Cerebellar cortex (tissue), 1 donor: ENCODE measurements at regions not wholly inside any gene's neighbourhood (a gene's known extent, or its start where the extent isn't known, plus 50 kb on each side); places are given as distances from the start of the nearest gene placed in this dataset.

Experiments used
- DNase-seq: peaks from one replicate; pipeline ENCODE4 v3.0.0-alpha.2; 2015; ENCODE audit warnings: low spot score

- no peak for DNase-seq
Measured at GRCh38 chr3:176932433-176932832, 264.8 kb downstream of the TBL1XR1 start.

- DNase-seq: no peak
Measured at GRCh38 chr3:176931991-176932390, 265.3 kb downstream of the TBL1XR1 start.

GRCh38 chr3:176930942-176931341 lies 266.3 kb downstream of the TBL1XR1 start:
- no peak for DNase-seq

- DNase-seq: no peak
Measured at GRCh38 chr3:176928582-176928931, 268.7 kb downstream of the TBL1XR1 start.

GRCh38 chr3:176927706-176928581 lies 269.3 kb downstream of the TBL1XR1 start:
- DNase-seq: no peak

GRCh38 chr3:176927280-176927679 lies 270.0 kb downstream of the TBL1XR1 start:
- no peak for DNase-seq

- no peak for DNase-seq
Measured at GRCh38 chr3:176926688-176927087, 270.6 kb downstream of the TBL1XR1 start.

GRCh38 chr3:176926034-176926433 lies 271.2 kb downstream of the TBL1XR1 start:
- DNase-seq: no peak

GRCh38 chr3:176920766-176921160 lies 276.5 kb downstream of the TBL1XR1 start:
- peak; percentile 40 for DNase-seq

GRCh38 chr3:176919836-176920765 lies 277.2 kb downstream of the TBL1XR1 start:
- DNase-seq: no peak

- no peak for DNase-seq
Measured at GRCh38 chr3:176916777-176917176, 280.5 kb downstream of the TBL1XR1 start.

GRCh38 chr3:176914764-176915163 lies 282.5 kb downstream of the TBL1XR1 start:
- no peak for DNase-seq

GRCh38 chr3:176911579-176911978 lies 285.7 kb downstream of the TBL1XR1 start:
- DNase-seq: no peak

GRCh38 chr3:176909044-176909443 lies 288.2 kb downstream of the TBL1XR1 start:
- no peak for DNase-seq

- DNase-seq: peak; percentile 42
Measured at GRCh38 chr3:176906046-176906905, 291.0 kb downstream of the TBL1XR1 start.

GRCh38 chr3:176905331-176905730 lies 292.0 kb downstream of the TBL1XR1 start:
- no peak for DNase-seq

- no peak for DNase-seq
Measured at GRCh38 chr3:176904506-176904905, 292.8 kb downstream of the TBL1XR1 start.

GRCh38 chr3:176896640-176897039 lies 300.6 kb downstream of the TBL1XR1 start:
- no peak for DNase-seq

GRCh38 chr3:176896165-176896564 lies 301.1 kb downstream of the TBL1XR1 start:
- DNase-seq: no peak

GRCh38 chr3:176879710-176880109 lies 317.6 kb downstream of the TBL1XR1 start:
- DNase-seq: no peak

- DNase-seq: no peak
Measured at GRCh38 chr3:176873261-176873660, 324.0 kb downstream of the TBL1XR1 start.

- peak; percentile 42 for DNase-seq
Measured at GRCh38 chr3:176872771-176873209, 324.5 kb downstream of the TBL1XR1 start.
